Osteocyte (in vitro differentiated cells): ENCODE measurements at regions not wholly inside any gene's neighbourhood (a gene's known extent, or its start where the extent isn't known, plus 50 kb on each side); places are given as distances from the start of the nearest gene placed in this dataset.

ENCODE experiments used
- DNase-seq: peaks from one replicate; pipeline ENCODE4 v3.0.0; 2021; ENCODE audit warnings: mixed read lengths; ENCODE audit not compliant: unreplicated experiment; ENCODE audit errors: extremely low spot score
- H3K27ac Mint-ChIP-seq: one replicate; pipeline ENCODE4 v1.8.0; 2021; ENCODE audit warnings: mild to moderate bottlenecking, mixed read lengths; ENCODE audit not compliant: unreplicated experiment
- H3K27me3 Mint-ChIP-seq: one replicate; pipeline ENCODE4 v1.8.0; 2021; ENCODE audit warnings: mixed read lengths; ENCODE audit not compliant: unreplicated experiment
- H3K36me3 Mint-ChIP-seq: one replicate; pipeline ENCODE4 v1.8.0; 2021; ENCODE audit warnings: mixed read lengths; ENCODE audit not compliant: unreplicated experiment
- H3K4me1 Mint-ChIP-seq: one replicate; pipeline ENCODE4 v1.8.0; 2021; ENCODE audit warnings: mixed read lengths; ENCODE audit not compliant: unreplicated experiment
- H3K4me3 Mint-ChIP-seq: one replicate; pipeline ENCODE4 v1.8.0; 2021; ENCODE audit warnings: mild to moderate bottlenecking, moderate library complexity, mixed read lengths; ENCODE audit not compliant: unreplicated experiment
- H3K9me3 Mint-ChIP-seq: one replicate; pipeline ENCODE4 v1.8.0; 2021; ENCODE audit warnings: mixed read lengths; ENCODE audit not compliant: unreplicated experiment
- TF ChIP-seq, protein P1 (sequence below): fragments of 200-600 bp; sonication (generic); IDR thresholded peaks from 2 replicates; pipeline ENCODE4 v1.5.0; 2021; ENCODE audit warnings: antibody characterized with exemption, mild to moderate bottlenecking, moderate library complexity

GRCh38 chr3:73284472-73284871, 223.0 kb downstream of the EBLN2 start:
- no peak for DNase-seq
- H3K27ac Mint-ChIP-seq = no peak overlapping the region
- H3K27me3 Mint-ChIP-seq = peaks cover 30% of the 10 kb centered on the region
- H3K9me3 Mint-ChIP-seq = no peaks in the 10 kb centered on the region
- no peaks in the 10 kb centered on the region for H3K36me3 Mint-ChIP-seq
- no peak overlapping the region for H3K4me3 Mint-ChIP-seq
- TF ChIP-seq, protein P1, sequence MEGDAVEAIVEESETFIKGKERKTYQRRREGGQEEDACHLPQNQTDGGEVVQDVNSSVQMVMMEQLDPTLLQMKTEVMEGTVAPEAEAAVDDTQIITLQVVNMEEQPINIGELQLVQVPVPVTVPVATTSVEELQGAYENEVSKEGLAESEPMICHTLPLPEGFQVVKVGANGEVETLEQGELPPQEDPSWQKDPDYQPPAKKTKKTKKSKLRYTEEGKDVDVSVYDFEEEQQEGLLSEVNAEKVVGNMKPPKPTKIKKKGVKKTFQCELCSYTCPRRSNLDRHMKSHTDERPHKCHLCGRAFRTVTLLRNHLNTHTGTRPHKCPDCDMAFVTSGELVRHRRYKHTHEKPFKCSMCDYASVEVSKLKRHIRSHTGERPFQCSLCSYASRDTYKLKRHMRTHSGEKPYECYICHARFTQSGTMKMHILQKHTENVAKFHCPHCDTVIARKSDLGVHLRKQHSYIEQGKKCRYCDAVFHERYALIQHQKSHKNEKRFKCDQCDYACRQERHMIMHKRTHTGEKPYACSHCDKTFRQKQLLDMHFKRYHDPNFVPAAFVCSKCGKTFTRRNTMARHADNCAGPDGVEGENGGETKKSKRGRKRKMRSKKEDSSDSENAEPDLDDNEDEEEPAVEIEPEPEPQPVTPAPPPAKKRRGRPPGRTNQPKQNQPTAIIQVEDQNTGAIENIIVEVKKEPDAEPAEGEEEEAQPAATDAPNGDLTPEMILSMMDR = no peak
- H3K4me1 Mint-ChIP-seq = no peaks in the 10 kb centered on the region

- DNase-seq = no peak
- Mint-ChIP-seq H3K4me1 (no peaks in the 10 kb centered on the region), H3K9me3 (no peaks in the 10 kb centered on the region), H3K27ac (no peak overlapping the region), H3K27me3 (peaks cover 32% of the 10 kb centered on the region), H3K36me3 (no peaks in the 10 kb centered on the region), H3K4me3 (no peak overlapping the region)
- TF ChIP-seq, protein P1 = no peak
Observed at GRCh38 chr3:73291541-73291940, 230.1 kb downstream of the EBLN2 start.

GRCh38 chr3:73292220-73292619, 230.8 kb downstream of the EBLN2 start:
- no peak for DNase-seq

GRCh38 chr3:73294537-73294936, 233.1 kb downstream of the EBLN2 start:
- DNase-seq = no peak
- Mint-ChIP-seq H3K27ac (no peak overlapping the region), H3K36me3 (no peaks in the 10 kb centered on the region), H3K27me3 (peaks cover 16% of the 10 kb centered on the region), H3K9me3 (no peaks in the 10 kb centered on the region), H3K4me1 (no peaks in the 10 kb centered on the region), H3K4me3 (no peak overlapping the region)
- TF ChIP-seq, protein P1 = no peak

More at GRCh38 chr3:73292220-73292619, 230.8 kb downstream of the EBLN2 start:
- peaks cover 27% of the 10 kb centered on the region for H3K27me3 Mint-ChIP-seq
- H3K27ac Mint-ChIP-seq = no peak overlapping the region
- no peaks in the 10 kb centered on the region for H3K36me3 Mint-ChIP-seq
- H3K9me3 Mint-ChIP-seq = no peaks in the 10 kb centered on the region
- TF ChIP-seq, protein P1 = no peak
- no peaks in the 10 kb centered on the region for H3K4me1 Mint-ChIP-seq
- no peak overlapping the region for H3K4me3 Mint-ChIP-seq

DNA sequence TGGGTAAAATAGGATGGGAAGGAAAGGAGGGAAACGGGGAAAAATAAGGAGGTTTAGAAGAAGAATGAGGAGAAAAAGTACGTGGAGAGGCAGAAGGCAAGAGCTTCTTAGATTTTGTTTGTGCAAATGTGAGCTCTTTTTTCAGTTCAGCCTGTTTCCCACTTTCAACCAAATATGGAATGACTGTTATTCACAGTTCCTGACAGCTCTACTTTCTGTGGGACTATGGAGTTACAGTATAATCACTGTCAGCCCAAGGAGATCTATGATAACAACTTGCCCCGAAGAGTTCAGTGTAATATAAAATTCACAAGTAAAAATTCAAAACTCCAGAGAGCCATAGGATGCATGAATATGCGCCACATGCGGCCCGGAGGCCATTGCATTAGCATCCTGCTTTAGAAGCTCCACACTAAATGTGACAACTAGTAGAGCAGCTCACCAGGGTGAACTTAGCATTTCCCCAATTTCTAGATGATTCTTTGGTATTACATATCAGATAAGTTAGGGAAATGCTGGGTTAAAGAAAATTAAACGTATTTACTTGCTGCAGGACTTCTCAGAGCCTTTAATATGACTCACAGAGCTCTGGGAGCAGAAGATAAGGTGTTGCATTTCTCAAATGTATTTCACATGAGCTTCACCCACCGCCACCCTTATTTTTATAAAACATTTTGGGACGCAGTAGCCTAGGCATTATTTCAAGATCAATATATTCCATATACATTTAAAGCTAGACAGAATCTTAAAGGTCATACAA, 234.6 kb downstream of the EBLN2 start:
- H3K9me3 Mint-ChIP-seq = no peaks in the 10 kb centered on the region
- DNase-seq = no peak
- H3K27ac Mint-ChIP-seq = no peak overlapping the region
- no peaks in the 10 kb centered on the region for H3K4me1 Mint-ChIP-seq
- no peak overlapping the region for H3K4me3 Mint-ChIP-seq
- TF ChIP-seq, protein P1 = no peak
- peaks cover 18% of the 10 kb centered on the region for H3K27me3 Mint-ChIP-seq
- H3K36me3 Mint-ChIP-seq = no peaks in the 10 kb centered on the region
